ENCODE measurements at regions not wholly inside any gene's neighbourhood (a gene's known extent, or its start where the extent isn't known, plus 50 kb on each side); places are given as distances from the start of the nearest gene placed in this dataset.

- Histone ChIP-seq H3K4me1 (no peaks in the 10 kb centered on the region), H3K27me3 (no peaks in the 10 kb centered on the region), H3K36me3 (no peaks in the 10 kb centered on the region), H3K4me3 (no peak overlapping the region), H3K9me3 (no peaks in the 10 kb centered on the region), H3K27ac (no peak overlapping the region)
- TF ChIP-seq POLR2A (IDR thresholded peaks at IDR 0.05), result no peak
- no peak for TF ChIP-seq CTCF (IDR thresholded peaks at IDR 0.05)
- 91 to 96% methylated on average over 2 to 3 of the region's 3 CpGs for WGBS, 2 donors
- no peak for DNase-seq
- intact Hi-C loops (cut with DNase I), result no loop called here
These were observed 62.9 kb downstream of the KCNE4 start for GRCh38 chr2:223114917-223115316.

- Histone ChIP-seq H3K27ac (no peak overlapping the region), H3K36me3 (no peaks in the 10 kb centered on the region), H3K27me3 (no peaks in the 10 kb centered on the region), H3K4me1 (peaks cover 0 to 1% (median 0%) of the 10 kb centered on the region in 3 donors), H3K9me3 (no peaks in the 10 kb centered on the region), H3K4me3 (no peak overlapping the region)
- TF ChIP-seq CTCF (IDR thresholded peaks at IDR 0.05), result no peak
- no peak for TF ChIP-seq POLR2A (IDR thresholded peaks at IDR 0.05)
- intact Hi-C loops (cut with DNase I), result no loop called here
- 74 to 83% methylated on average over 4 of the region's 4 CpGs for WGBS, 2 donors
- DNase-seq, result no peak
These were observed 65.5 kb downstream of the KCNE4 start for GRCh38 chr2:223117533-223117932.

DNA sequence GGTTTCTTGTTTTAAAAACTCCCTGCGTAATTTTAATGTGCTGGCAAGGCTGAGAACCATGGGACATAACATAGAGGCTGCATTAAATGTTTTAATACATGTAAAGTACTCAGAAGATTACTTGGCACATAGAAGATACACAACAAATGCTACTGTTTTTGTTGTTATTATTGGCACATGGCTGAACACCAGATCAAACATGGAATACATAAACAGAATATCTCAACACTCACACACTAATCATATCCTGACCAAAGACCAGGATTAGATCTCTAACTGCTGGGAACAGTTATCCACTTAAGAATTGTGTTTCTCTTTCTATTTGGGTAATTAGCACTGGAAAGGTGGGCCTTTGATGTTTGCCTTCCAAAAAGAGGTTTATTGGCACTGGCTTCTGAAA is 69.3 kb downstream of the KCNE4 start:
- 72 to 80% methylated on average over 1 of the region's 1 CpG for WGBS, 2 donors

GRCh38 chr2:223122781-223123180 is 70.8 kb downstream of the KCNE4 start:
- no peak for DNase-seq
- TF ChIP-seq POLR2A (IDR thresholded peaks at IDR 0.05), result no peak
- TF ChIP-seq CTCF (IDR thresholded peaks at IDR 0.05), result no peak
- Histone ChIP-seq H3K27ac (no peak overlapping the region), H3K4me3 (no peak overlapping the region), H3K4me1 (peaks cover 0 to 18% (median 0%) of the 10 kb centered on the region in 3 donors), H3K36me3 (no peaks in the 10 kb centered on the region), H3K9me3 (no peaks in the 10 kb centered on the region), H3K27me3 (no peaks in the 10 kb centered on the region)
- 16 to 25% methylated on average over 4 of the region's 4 CpGs for WGBS, 2 donors
- intact Hi-C loops (cut with DNase I), result no loop called here

More for the DNA sequence above, 69.3 kb downstream of the KCNE4 start:
- no peak overlapping the region for H3K27ac ChIP-seq
- H3K4me3 ChIP-seq, result no peak overlapping the region
- no peak for TF ChIP-seq CTCF (IDR thresholded peaks at IDR 0.05)
- no peak for TF ChIP-seq POLR2A (IDR thresholded peaks at IDR 0.05)
- peaks cover 0 to 18% (median 0%) of the 10 kb centered on the region in 3 donors for H3K4me1 ChIP-seq
- no peaks in the 10 kb centered on the region for H3K36me3 ChIP-seq
- DNase-seq, result no peak
- no peaks in the 10 kb centered on the region for H3K9me3 ChIP-seq
- intact Hi-C loops (cut with DNase I), result no loop called here
- H3K27me3 ChIP-seq, result no peaks in the 10 kb centered on the region

GRCh38 chr2:223123855-223124610 is 72.0 kb downstream of the KCNE4 start:
- Histone ChIP-seq H3K4me1 (peaks cover 0 to 18% (median 0%) of the 10 kb centered on the region in 3 donors), H3K36me3 (no peaks in the 10 kb centered on the region), H3K27me3 (no peaks in the 10 kb centered on the region), H3K27ac (no peak overlapping the region), H3K4me3 (no peak overlapping the region), H3K9me3 (no peaks in the 10 kb centered on the region)
- TF ChIP-seq POLR2A (IDR thresholded peaks at IDR 0.05) (no peak), CTCF (IDR thresholded peaks at IDR 0.05) (no peak)
- 57 to 59% methylated on average over 6 of the region's 6 CpGs for WGBS, 2 donors
- DNase-seq, result no peak
- intact Hi-C loops (cut with DNase I), result no loop called here
